IMR-90 (cell line): ENCODE measurements at regions not wholly inside any gene's neighbourhood (a gene's known extent, or its start where the extent isn't known, plus 50 kb on each side); places are given as distances from the start of the nearest gene placed in this dataset.

Experiments
- ATAC-seq: fragments of 200-7000 bp; cut with Tn5 transposase; 2 replicates; pipeline ENCODE4 v1.9.1; 2020; ENCODE audit warnings: low read depth, mild to moderate bottlenecking, moderate library complexity
- BruUV-seq: library from RNA; stranded (reverse); fragments of 400-500 nt; replicated peaks from 2 replicates; lab custom pipeline; 2021; lab: Mats Ljungman, UMichigan
- CTCF ChIA-PET: fragments of 300-600 bp; formaldehyde crosslinking; extraction: SDS; loops from one replicate; lab custom pipeline; 2021; ENCODE audit warnings: antibody characterized with exemption; lab: Yijun Ruan, JAX
- POLR2A ChIA-PET: fragments of 300-600 bp; sonication (Branson Sonifier 250); formaldehyde crosslinking; loops from one replicate; lab custom pipeline; 2022; ENCODE audit warnings: antibody characterized with exemption; ENCODE audit not compliant: unreplicated experiment; lab: Charles Lee
- DNase-seq: peaks from one replicate; pipeline ENCODE4 v3.0.0; 2013
- H2AFZ ChIP-seq: replicated peaks from 2 replicates; pipeline ENCODE3; 2013; ENCODE audit warnings: low read length, mild to moderate bottlenecking; ENCODE audit not compliant: poor library complexity
- H2AK5ac ChIP-seq: 2 replicates; pipeline ENCODE4 v1.6.1; 2013; ENCODE audit warnings: low read depth, low read length, inconsistent platforms
- H2AK9ac ChIP-seq: replicated peaks from 2 replicates; pipeline ENCODE3; 2013; ENCODE audit warnings: mild to moderate bottlenecking, low read depth, low read length, moderate library complexity; ENCODE audit not compliant: poor library complexity
- H2BK120ac ChIP-seq: 2 replicates; pipeline ENCODE4 v1.6.1; 2013; ENCODE audit warnings: low read depth, low read length, inconsistent platforms
- H2BK15ac ChIP-seq: 3 replicates; pipeline ENCODE4 v1.6.1; 2013; ENCODE audit warnings: low read depth, low read length, inconsistent platforms
- H2BK20ac ChIP-seq: 2 replicates; pipeline ENCODE4 v1.6.1; 2013; ENCODE audit warnings: low read depth, mild to moderate bottlenecking, inconsistent platforms, low read length, moderate library complexity
- H2BK5ac ChIP-seq: 2 replicates; pipeline ENCODE4 v1.6.1; 2013; ENCODE audit warnings: mild to moderate bottlenecking, low read depth, low read length, inconsistent platforms; ENCODE audit not compliant: poor library complexity, severe bottlenecking
- H3K14ac ChIP-seq: replicated peaks from 2 replicates; pipeline ENCODE4 v1.6.1; 2013; ENCODE audit warnings: low read depth, low read length, inconsistent platforms
- H3K18ac ChIP-seq: 2 replicates; pipeline ENCODE4 v1.6.1; 2013; ENCODE audit warnings: low read depth, low read length, control low read depth
- H3K23ac ChIP-seq: 2 replicates; pipeline ENCODE4 v1.6.1; 2013; ENCODE audit warnings: low read depth, low read length, inconsistent platforms
- H3K27ac ChIP-seq: 2 replicates; pipeline ENCODE4 v1.5.1; 2013; ENCODE audit warnings: mild to moderate bottlenecking, control low read depth, low read length; ENCODE audit not compliant: insufficient read depth
- H3K27me3 ChIP-seq: 2 replicates; pipeline ENCODE4 v1.6.1; 2013; ENCODE audit warnings: low read length; ENCODE audit not compliant: control insufficient read depth, insufficient read depth
- H3K36me3 ChIP-seq: 2 replicates; pipeline ENCODE4 v1.6.1; 2013; ENCODE audit warnings: low read length, mixed read lengths; ENCODE audit not compliant: control insufficient read depth, insufficient read depth
- H3K4ac ChIP-seq: 2 replicates; pipeline ENCODE4 v1.6.1; 2013; ENCODE audit warnings: low read depth, low read length, inconsistent platforms
- H3K4me1 ChIP-seq: 2 replicates; pipeline ENCODE4 v1.6.1; 2013; ENCODE audit warnings: low read length, mixed read lengths; ENCODE audit not compliant: control insufficient read depth, insufficient read depth
- H3K4me2 ChIP-seq: 2 replicates; pipeline ENCODE4 v1.6.1; 2013; ENCODE audit warnings: low read depth, mild to moderate bottlenecking, control low read depth, low read length, moderate library complexity
- H3K4me3 ChIP-seq: 2 replicates; pipeline ENCODE4 v1.5.1; 2013; ENCODE audit warnings: low read depth, mild to moderate bottlenecking, control low read depth, low read length, moderate library complexity; ENCODE audit not compliant: insufficient read depth
- H3K56ac ChIP-seq: 2 replicates; pipeline ENCODE4 v1.6.1; 2013; ENCODE audit warnings: low read length, inconsistent platforms; ENCODE audit not compliant: insufficient read depth; ENCODE audit errors: extremely low read depth
- H3K79me1 ChIP-seq, 2 experiments: 2 replicates each; pipeline ENCODE4 v1.6.1; 2013; ENCODE audit warnings: low read length in 2 of 2, inconsistent platforms in 1 of 2, low read depth in 1 of 2
- H3K9ac ChIP-seq: 2 replicates; pipeline ENCODE4 v1.6.1; 2013; ENCODE audit warnings: low read depth, low read length, control low read depth
- H3K9me1 ChIP-seq: 2 replicates; pipeline ENCODE4 v1.6.1; 2013; ENCODE audit warnings: low read length, inconsistent platforms; ENCODE audit not compliant: insufficient read depth
- H3K9me3 ChIP-seq: 2 replicates; pipeline ENCODE4 v1.6.1; 2013; ENCODE audit warnings: low read length; ENCODE audit not compliant: control insufficient read depth, insufficient read depth
- H4K20me1 ChIP-seq: 2 replicates; pipeline ENCODE4 v1.6.1; 2013; ENCODE audit warnings: low read length, inconsistent platforms; ENCODE audit not compliant: insufficient read depth
- H4K5ac ChIP-seq: 2 replicates; pipeline ENCODE4 v1.6.1; 2013; ENCODE audit warnings: mild to moderate bottlenecking, low read depth, low read length, control low read depth
- H4K8ac ChIP-seq, 2 experiments: 2 replicates each; pipeline ENCODE4 v1.6.1; 2013; ENCODE audit warnings: low read depth in 2 of 2, low read length in 2 of 2, control low read depth in 1 of 2, inconsistent platforms in 1 of 2
- H4K91ac ChIP-seq: 2 replicates; pipeline ENCODE4 v1.6.1; 2013; ENCODE audit warnings: low read depth, low read length, inconsistent platforms; ENCODE audit not compliant: insufficient read depth
- BHLHE40 ChIP-seq: fragments of 150-350 bp; IDR thresholded peaks from 2 replicates; pipeline ENCODE4 v1.6.1; 2016; ENCODE audit warnings: mild to moderate bottlenecking, low read depth, low read length
- CEBPB ChIP-seq: IDR thresholded peaks from 2 replicates; pipeline ENCODE4 v1.6.1; 2012; ENCODE audit warnings: low read depth, low read length, improper control_type of control experiment
- CHD1 ChIP-seq: IDR thresholded peaks from 2 replicates; pipeline ENCODE4 v1.6.1; 2012; ENCODE audit warnings: low read depth, low read length, improper control_type of control experiment
- FOS ChIP-seq: fragments of 150-350 bp; IDR thresholded peaks from 2 replicates; pipeline ENCODE4 v1.6.1; 2016; ENCODE audit warnings: low read depth, low read length
- MAFK ChIP-seq: IDR thresholded peaks from 2 replicates; pipeline ENCODE4 v1.6.1; 2012; ENCODE audit warnings: low read depth, low read length, improper control_type of control experiment
- MAZ ChIP-seq: IDR thresholded peaks from 2 replicates; pipeline ENCODE4 v1.6.1; 2012; ENCODE audit warnings: low read depth, mild to moderate bottlenecking, low read length, improper control_type of control experiment, moderate library complexity, borderline replicate concordance
- MXI1 ChIP-seq: IDR thresholded peaks from 2 replicates; pipeline ENCODE4 v1.6.1; 2012; ENCODE audit warnings: low read depth, mild to moderate bottlenecking, low read length, moderate library complexity, borderline replicate concordance
- NFE2L2 ChIP-seq: fragments of 150-350 bp; IDR thresholded peaks from 2 replicates; pipeline ENCODE4 v1.6.1; 2016; ENCODE audit warnings: low read depth, mild to moderate bottlenecking, low read length
- POLR2A ChIP-seq: IDR thresholded peaks from 2 replicates; pipeline ENCODE4 v1.6.1; 2012; ENCODE audit warnings: mild to moderate bottlenecking, low read depth, low read length
- RAD21 ChIP-seq: IDR thresholded peaks from 2 replicates; pipeline ENCODE4 v1.6.1; 2012; ENCODE audit warnings: low read length, improper control_type of control experiment
- RCOR1 ChIP-seq: IDR thresholded peaks from 2 replicates; pipeline ENCODE4 v1.6.1; 2012; ENCODE audit warnings: mild to moderate bottlenecking, low read length, improper control_type of control experiment; ENCODE audit not compliant: insufficient replicate concordance
- RFX5 ChIP-seq: IDR thresholded peaks from 2 replicates; pipeline ENCODE4 v1.8.0; 2012; ENCODE audit warnings: low read depth, mild to moderate bottlenecking, low read length, moderate library complexity
- SMC3 ChIP-seq: fragments of 150-350 bp; IDR thresholded peaks from 2 replicates; pipeline ENCODE4 v1.6.1; 2016; ENCODE audit warnings: low read depth, mild to moderate bottlenecking, antibody characterized with exemption, low read length, moderate library complexity
- WGBS, 2 experiments: methylation state at CpG; one replicate each; pipeline versions ENCODE4 v1.1.5 to v1.1.7; 2013; ENCODE audit warnings: missing lambda C conversion rate in 2 of 2; ENCODE audit not compliant: insufficient read length in 1 of 2; ENCODE audit errors: extremely low coverage in 2 of 2; 5-methylcytosine and 5-hydroxymethylcytosine counted together
- dilution Hi-C: fragments of 300-500 bp; cut with HindIII; formaldehyde crosslinking; loops from one replicate; pipeline ENCODE4 v1.14.3; 2018; ENCODE audit warnings: low sequenced_read_pairs; ENCODE audit not compliant: unreplicated experiment
- in situ Hi-C: fragments of 300-500 bp; cut with MboI; formaldehyde crosslinking; loops from 3 replicates; pipeline ENCODE4 v1.14.3; 2019; ENCODE audit warnings: low sequenced_read_pairs, inconsistent platforms, mixed read lengths
- intact Hi-C: fragments of 100-400 bp; cut with micrococcal nuclease; formaldehyde crosslinking; loops from 2 replicates; pipeline ENCODE4 v1.10.0; 2022
- TF ChIP-seq, protein P1 (sequence below): conservative IDR thresholded peaks from 2 replicates; pipeline ENCODE4 v1.5.1; 2012; ENCODE audit warnings: mild to moderate bottlenecking, low read depth, low read length, improper control_type of control experiment
- TF ChIP-seq, protein P2 (sequence below): fragments of 150-350 bp; IDR thresholded peaks from 2 replicates; pipeline ENCODE4 v1.6.1; 2017; ENCODE audit warnings: mild to moderate bottlenecking, antibody characterized with exemption, low read length, low read depth
- TF ChIP-seq, protein P3 (sequence below): fragments of 150-350 bp; IDR thresholded peaks from 2 replicates; pipeline ENCODE4 v1.6.1; 2016; ENCODE audit warnings: low read depth, mild to moderate bottlenecking, low read length, moderate library complexity, borderline replicate concordance

DNA sequence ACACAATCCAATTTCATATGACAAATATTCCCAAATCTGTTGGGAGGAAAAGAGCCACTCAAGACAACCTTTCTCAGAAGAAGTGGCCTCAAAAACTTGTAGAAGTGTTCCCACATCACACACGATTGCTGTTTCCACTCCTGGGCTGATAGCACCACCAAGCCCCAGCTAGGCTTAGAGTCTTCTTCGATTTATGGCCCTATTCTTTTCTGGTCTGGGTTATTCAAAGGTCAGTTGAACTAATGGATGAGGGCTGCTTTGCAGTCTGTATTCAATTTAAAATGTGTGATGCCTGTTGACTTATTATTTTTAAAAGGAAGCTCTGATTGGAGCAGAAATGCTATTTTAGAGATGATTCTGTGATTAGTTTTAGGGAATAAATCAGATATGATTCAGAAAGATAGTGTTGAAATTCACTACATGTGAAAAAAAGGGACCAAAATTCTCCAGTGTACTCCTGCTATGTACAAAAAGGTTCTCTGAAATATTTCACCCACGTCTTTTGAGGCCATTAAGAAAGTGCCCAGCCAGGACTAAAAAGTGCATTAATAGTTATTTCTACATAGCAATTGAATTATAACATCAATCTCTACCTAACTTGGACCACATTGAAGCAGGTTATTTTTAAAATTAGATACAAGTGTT lies 57.3 kb upstream of the SPON1 start:
- DNase-seq, result no peak

More for the DNA sequence above, 57.3 kb upstream of the SPON1 start:
- Histone ChIP-seq H3K4me3 (no peak overlapping the region), H3K27me3 (0 out of 2 replicates have a peak, but pooled peaks cover 3% of the 10 kb centered on the region), H4K91ac (no peak overlapping the region), H3K9me3 (peaks cover 2% of the 10 kb centered on the region; the same call in 1 of the 2 replicates), H3K9ac (no peak overlapping the region), H3K14ac (no peak overlapping the region), H3K4me1 (no peaks in the 10 kb centered on the region), H3K4ac (no peak overlapping the region), H3K36me3 (no peaks in the 10 kb centered on the region), H3K56ac (no peak overlapping the region), H3K18ac (no peak overlapping the region), H4K20me1 (no peaks in the 10 kb centered on the region), H3K79me1 (no peaks in the 10 kb centered on the region), H3K4me2 (no peak overlapping the region), H3K27ac (no peak overlapping the region), H4K5ac (no peak overlapping the region), H4K8ac (no peak overlapping the region), H2BK5ac (no peak overlapping the region), H2AK9ac (no peak overlapping the region), H3K9me1 (no peaks in the 10 kb centered on the region), H3K23ac (no peak overlapping the region), H2BK20ac (no peak overlapping the region), H2AK5ac (no peak overlapping the region), H2AFZ (no peak overlapping the region), H2BK120ac (no peak overlapping the region), H2BK15ac (no peak overlapping the region)
- in situ Hi-C loops, result no loop called here
- ATAC-seq, result no peak
- TF ChIP-seq MXI1 (no peak), POLR2A (no peak), FOS (no peak), CEBPB (no peak), BHLHE40 (no peak), MAFK (no peak), NFE2L2 (no peak), CHD1 (no peak), SMC3 (no peak), MAZ (no peak), RAD21 (no peak), RCOR1 (no peak), RFX5 (no peak)
- TF ChIP-seq, protein P1, sequence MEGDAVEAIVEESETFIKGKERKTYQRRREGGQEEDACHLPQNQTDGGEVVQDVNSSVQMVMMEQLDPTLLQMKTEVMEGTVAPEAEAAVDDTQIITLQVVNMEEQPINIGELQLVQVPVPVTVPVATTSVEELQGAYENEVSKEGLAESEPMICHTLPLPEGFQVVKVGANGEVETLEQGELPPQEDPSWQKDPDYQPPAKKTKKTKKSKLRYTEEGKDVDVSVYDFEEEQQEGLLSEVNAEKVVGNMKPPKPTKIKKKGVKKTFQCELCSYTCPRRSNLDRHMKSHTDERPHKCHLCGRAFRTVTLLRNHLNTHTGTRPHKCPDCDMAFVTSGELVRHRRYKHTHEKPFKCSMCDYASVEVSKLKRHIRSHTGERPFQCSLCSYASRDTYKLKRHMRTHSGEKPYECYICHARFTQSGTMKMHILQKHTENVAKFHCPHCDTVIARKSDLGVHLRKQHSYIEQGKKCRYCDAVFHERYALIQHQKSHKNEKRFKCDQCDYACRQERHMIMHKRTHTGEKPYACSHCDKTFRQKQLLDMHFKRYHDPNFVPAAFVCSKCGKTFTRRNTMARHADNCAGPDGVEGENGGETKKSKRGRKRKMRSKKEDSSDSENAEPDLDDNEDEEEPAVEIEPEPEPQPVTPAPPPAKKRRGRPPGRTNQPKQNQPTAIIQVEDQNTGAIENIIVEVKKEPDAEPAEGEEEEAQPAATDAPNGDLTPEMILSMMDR, result no peak
- TF ChIP-seq, protein P2, sequence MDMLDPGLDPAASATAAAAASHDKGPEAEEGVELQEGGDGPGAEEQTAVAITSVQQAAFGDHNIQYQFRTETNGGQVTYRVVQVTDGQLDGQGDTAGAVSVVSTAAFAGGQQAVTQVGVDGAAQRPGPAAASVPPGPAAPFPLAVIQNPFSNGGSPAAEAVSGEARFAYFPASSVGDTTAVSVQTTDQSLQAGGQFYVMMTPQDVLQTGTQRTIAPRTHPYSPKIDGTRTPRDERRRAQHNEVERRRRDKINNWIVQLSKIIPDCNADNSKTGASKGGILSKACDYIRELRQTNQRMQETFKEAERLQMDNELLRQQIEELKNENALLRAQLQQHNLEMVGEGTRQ, result no peak
- TF ChIP-seq, protein P3, sequence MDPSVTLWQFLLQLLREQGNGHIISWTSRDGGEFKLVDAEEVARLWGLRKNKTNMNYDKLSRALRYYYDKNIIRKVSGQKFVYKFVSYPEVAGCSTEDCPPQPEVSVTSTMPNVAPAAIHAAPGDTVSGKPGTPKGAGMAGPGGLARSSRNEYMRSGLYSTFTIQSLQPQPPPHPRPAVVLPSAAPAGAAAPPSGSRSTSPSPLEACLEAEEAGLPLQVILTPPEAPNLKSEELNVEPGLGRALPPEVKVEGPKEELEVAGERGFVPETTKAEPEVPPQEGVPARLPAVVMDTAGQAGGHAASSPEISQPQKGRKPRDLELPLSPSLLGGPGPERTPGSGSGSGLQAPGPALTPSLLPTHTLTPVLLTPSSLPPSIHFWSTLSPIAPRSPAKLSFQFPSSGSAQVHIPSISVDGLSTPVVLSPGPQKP, result no peak
- ChIA-PET CTCF (no interaction called here), POLR2A (no interaction called here)
- WGBS, 2 experiments, result 43% methylated on average over 1 of the region's 3 CpGs; no CpG with 5 or more reads in 1 of the 2 experiments
- BruUV-seq, result no TSS peak
- intact Hi-C loops, result no loop called here
- dilution Hi-C loops, result no loop called here
